Body of pancreas (tissue), 4 donors: ENCODE measurements at regions not wholly inside any gene's neighbourhood (a gene's known extent, or its start where the extent isn't known, plus 50 kb on each side); places are given as distances from the start of the nearest gene placed in this dataset.

Experiments used
- ATAC-seq: fragments of 150-250 bp; one replicate; pipeline ENCODE4 v1.9.1; 2016
- DNase-seq, 4 donors: peaks; one replicate each; pipeline ENCODE4 v3.0.0-alpha.2; 2019
- H3K27ac ChIP-seq, 4 donors: fragments of 200-600 bp; sonication (generic); 1 replicate in 3 of 4; 2 replicates in 1 of 4; pipeline versions ENCODE4 v1.5.1 to v1.6.1; 2016 to 2019; ENCODE audit warnings: mild to moderate bottlenecking in 1 of 4, mixed read lengths in 1 of 4, moderate library complexity in 1 of 4
- H3K27me3 ChIP-seq, 2 donors: fragments of 200-600 bp; sonication (generic); one replicate each; pipeline ENCODE4 v1.6.0; 2016; ENCODE audit warnings: mild to moderate bottlenecking in 1 of 2
- H3K36me3 ChIP-seq, 2 donors: fragments of 200-600 bp; sonication (generic); replicated peaks in 1 of 2; 2 replicates each; pipeline ENCODE4 v1.5.1; 2016; ENCODE audit warnings: low read depth in 2 of 2; ENCODE audit not compliant: insufficient read depth in 1 of 2
- H3K4me1 ChIP-seq: fragments of 200-600 bp; sonication (generic); one replicate; pipeline ENCODE4 v1.6.0; 2016
- H3K4me3 ChIP-seq, 2 donors: fragments of 200-600 bp; sonication (generic); 1 replicate in 1 of 2; 2 replicates in 1 of 2; pipeline ENCODE4 v1.5.1; 2016 to 2019
- H3K9me3 ChIP-seq, 3 donors: fragments of 200-600 bp; sonication (generic); 1 replicate in 2 of 3; 2 replicates in 1 of 3; pipeline ENCODE4 v1.5.1; 2016
- POLR2A ChIP-seq, 3 donors: fragments of 450-650 bp; IDR thresholded peaks; one replicate each; pipeline ENCODE4 v1.6.1; 2016; ENCODE audit warnings: antibody characterized with exemption in 3 of 3, mild to moderate bottlenecking in 2 of 3
- WGBS, 2 donors: methylation state at CpG; one replicate each; pipeline ENCODE4 v1.1.5; 2017; 5-methylcytosine and 5-hydroxymethylcytosine counted together
- intact Hi-C: fragments of 100-400 bp; cut with DNase I; formaldehyde crosslinking; loops from one replicate; pipeline ENCODE4 v1.15.1; 2023
- TF ChIP-seq, protein P1 (sequence below), 7 experiments: fragments of 450-650 bp in 4 of 7; fragments of 200-600 bp in 3 of 7; sonication (generic) in 3 of 7; IDR thresholded peaks; one replicate each; pipeline ENCODE4 v1.5.1; 2016 to 2019; ENCODE audit warnings: antibody characterized with exemption in 7 of 7

DNA sequence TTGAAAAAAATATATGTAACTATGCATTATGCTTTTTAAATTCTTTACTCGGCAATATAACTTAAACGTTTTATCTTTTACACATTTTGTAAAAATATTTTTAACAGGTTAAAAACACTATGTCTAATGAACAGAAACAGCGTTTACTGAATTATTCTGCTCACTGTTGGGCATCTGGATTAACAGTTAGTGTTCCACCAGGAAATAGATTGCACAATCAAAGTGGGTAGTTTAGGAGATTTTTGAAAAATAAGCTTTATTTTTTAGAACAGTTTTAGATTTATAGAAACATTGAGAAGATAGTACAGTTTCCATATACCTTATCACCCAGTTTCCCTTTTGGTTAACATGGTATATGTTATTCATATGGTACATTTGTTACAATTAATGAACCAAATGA lies 63.1 kb upstream of the FREM3 start:
- TF ChIP-seq, protein P1, sequence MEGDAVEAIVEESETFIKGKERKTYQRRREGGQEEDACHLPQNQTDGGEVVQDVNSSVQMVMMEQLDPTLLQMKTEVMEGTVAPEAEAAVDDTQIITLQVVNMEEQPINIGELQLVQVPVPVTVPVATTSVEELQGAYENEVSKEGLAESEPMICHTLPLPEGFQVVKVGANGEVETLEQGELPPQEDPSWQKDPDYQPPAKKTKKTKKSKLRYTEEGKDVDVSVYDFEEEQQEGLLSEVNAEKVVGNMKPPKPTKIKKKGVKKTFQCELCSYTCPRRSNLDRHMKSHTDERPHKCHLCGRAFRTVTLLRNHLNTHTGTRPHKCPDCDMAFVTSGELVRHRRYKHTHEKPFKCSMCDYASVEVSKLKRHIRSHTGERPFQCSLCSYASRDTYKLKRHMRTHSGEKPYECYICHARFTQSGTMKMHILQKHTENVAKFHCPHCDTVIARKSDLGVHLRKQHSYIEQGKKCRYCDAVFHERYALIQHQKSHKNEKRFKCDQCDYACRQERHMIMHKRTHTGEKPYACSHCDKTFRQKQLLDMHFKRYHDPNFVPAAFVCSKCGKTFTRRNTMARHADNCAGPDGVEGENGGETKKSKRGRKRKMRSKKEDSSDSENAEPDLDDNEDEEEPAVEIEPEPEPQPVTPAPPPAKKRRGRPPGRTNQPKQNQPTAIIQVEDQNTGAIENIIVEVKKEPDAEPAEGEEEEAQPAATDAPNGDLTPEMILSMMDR (IDR thresholded peaks at IDR 0.05), result no peak
- TF ChIP-seq POLR2A (IDR thresholded peaks at IDR 0.05), result no peak
- Histone ChIP-seq H3K9me3 (no peaks in the 10 kb centered on the region), H3K4me1 (no peaks in the 10 kb centered on the region), H3K4me3 (no peak overlapping the region), H3K27ac (no peak overlapping the region), H3K27me3 (no peaks in the 10 kb centered on the region), H3K36me3 (no peaks in the 10 kb centered on the region)
- 53 to 59% methylated on average over 3 of the region's 3 CpGs for WGBS, 2 donors
- DNase-seq (no peak), ATAC-seq (no peak)
- intact Hi-C loops, result no loop called here

DNA sequence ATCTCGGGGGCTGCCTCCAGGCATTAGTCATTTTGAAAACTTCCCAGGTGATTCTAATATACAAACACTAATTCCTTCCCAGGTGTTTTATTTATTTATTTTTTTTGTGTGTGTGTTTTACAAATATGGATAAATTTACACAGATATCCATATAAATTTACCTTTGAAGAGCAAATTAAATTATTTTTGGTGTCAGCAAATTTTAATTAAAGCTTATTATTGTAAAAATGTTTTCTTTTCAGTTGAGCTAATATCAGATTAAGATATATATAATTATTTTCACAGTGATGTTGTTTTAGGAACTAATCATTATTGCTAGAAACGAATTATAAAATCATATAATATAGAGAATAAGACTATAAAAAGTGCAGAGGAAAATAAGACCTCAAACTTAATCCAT lies 62.0 kb upstream of the FREM3 start:
- intact Hi-C loops, result no loop called here
- H3K36me3 ChIP-seq, result no peaks in the 10 kb centered on the region
- no peaks in the 10 kb centered on the region for H3K4me1 ChIP-seq
- H3K9me3 ChIP-seq, result no peaks in the 10 kb centered on the region
- H3K27ac ChIP-seq, result no peak overlapping the region
- ATAC-seq (no peak), DNase-seq (no peak)
- no peaks in the 10 kb centered on the region for H3K27me3 ChIP-seq
- WGBS, 2 donors, result 66 to 68% methylated on average over 2 of the region's 2 CpGs
- H3K4me3 ChIP-seq, result no peak overlapping the region
- no peak for TF ChIP-seq POLR2A (IDR thresholded peaks at IDR 0.05)
- TF ChIP-seq, protein P1 (IDR thresholded peaks at IDR 0.05), result no peak
